ENCODE measurements at regions not wholly inside any gene's neighbourhood (a gene's known extent, or its start where the extent isn't known, plus 50 kb on each side); places are given as distances from the start of the nearest gene placed in this dataset.

- POLR2A ChIA-PET, result no interaction called here
- Histone ChIP-seq H3K4me2 (ENCODE audit: low read depth, low read length) (no peak overlapping the region), H3K4me3 (replicated peaks in 1 of 3; ENCODE audit: insufficient read depth in 1 of 3, low read depth in 2 of 3, low read length in 3 of 3) (no peak overlapping the region), H3K9me3 (ENCODE audit: low read length) (no peaks in the 10 kb centered on the region), H3K27ac (ENCODE audit: extremely low read length, insufficient read depth, low read length) (no peak overlapping the region), H3K9ac (ENCODE audit: insufficient read depth, low read depth, low read length) (no peak overlapping the region), H3K4me1 (ENCODE audit: insufficient read depth, low read length) (peaks cover 20% of the 10 kb centered on the region), H3K79me2 (ENCODE audit: insufficient read depth, low read length) (no peaks in the 10 kb centered on the region), H3K27me3 (ENCODE audit: control insufficient read depth in 1 of 2, insufficient read depth in 2 of 2, low read length in 2 of 2) (peaks cover 1 to 10% of the 10 kb centered on the region in 2 experiments; a peak in 4 of 5 replicates), H4K20me1 (ENCODE audit: insufficient read depth, low read length) (no peaks in the 10 kb centered on the region), H2AFZ (ENCODE audit: low read length) (no peak overlapping the region), H3K36me3 (replicated peaks in 1 of 2; ENCODE audit: control insufficient read depth in 1 of 2, insufficient read depth in 2 of 2, low read length in 2 of 2) (no peaks in the 10 kb centered on the region)
- no TSS peak for BruUV-seq (replicated peaks)
- intact Hi-C loops (cut with micrococcal nuclease; ENCODE audit: unreplicated experiment) (no loop called here), in situ Hi-C loops (cut with HindIII; ENCODE audit: extremely low pct_ligation_motif_present, low pct_unique_long_range_greater_than_20kb) (no loop called here)
- CTCF ChIA-PET (ENCODE audit: low intra/inter-chr PET ratio, low total read pairs), result no interaction called here
- DNase-seq (ENCODE audit: low spot score) (no peak), FAIRE-seq (no peak), ATAC-seq (peak; percentile 45; the same call in 1 of the 3 replicates)
- WGBS (ENCODE audit: low lambda C conversion rate), result 22% methylated on average over 11 of the region's 16 CpGs
- TF ChIP-seq SIX1 (CRISPR knock-in tag; IDR thresholded peaks at IDR 0.05; ENCODE audit: borderline replicate concordance), result no peak
- TF ChIP-seq ZNF564 (CRISPR knock-in tag; IDR thresholded peaks at IDR 0.05), result no peak
- TF ChIP-seq RAD51 (IDR thresholded peaks at IDR 0.05; ENCODE audit: borderline replicate concordance), result no peak
- TF ChIP-seq ZNF615 (CRISPR knock-in tag; IDR thresholded peaks at IDR 0.05; ENCODE audit: borderline replicate concordance), result no peak
- no peak for TF ChIP-seq MTERF4 (CRISPR knock-in tag; IDR thresholded peaks at IDR 0.05)
- no peak for TF ChIP-seq ZNF496 (CRISPR knock-in tag; IDR thresholded peaks at IDR 0.05; ENCODE audit: insufficient replicate concordance)
- no peak for TF ChIP-seq SRSF9 (IDR thresholded peaks at IDR 0.05; ENCODE audit: borderline replicate concordance, insufficient read depth, low read depth, low read length, poor library complexity, severe bottlenecking)
- no peak for TF ChIP-seq PBX3 (CRISPR knock-in tag; IDR thresholded peaks at IDR 0.05; ENCODE audit: borderline replicate concordance)
- TF ChIP-seq CBX1 (IDR thresholded peaks at IDR 0.05; ENCODE audit: low read depth), result no peak
- no peak for TF ChIP-seq TRIM22 (IDR thresholded peaks at IDR 0.05)
- no peak for TF ChIP-seq ZNF543 (CRISPR knock-in tag; IDR thresholded peaks at IDR 0.05)
- TF ChIP-seq ZHX2 (IDR thresholded peaks at IDR 0.05; ENCODE audit: low read depth), result no peak
- TF ChIP-seq ZHX2 (CRISPR knock-in tag; IDR thresholded peaks at IDR 0.05; ENCODE audit: borderline replicate concordance), result no peak
- no peak for TF ChIP-seq SSRP1 (CRISPR knock-in tag; IDR thresholded peaks at IDR 0.05)
- TF ChIP-seq ZNF138 (CRISPR knock-in tag; IDR thresholded peaks at IDR 0.05; ENCODE audit: low read depth), result no peak
These were observed 89.4 kb upstream of the DIO3 start for GRCh38 chr14:101471723-101472517.
